ENCODE measurements at regions not wholly inside any gene's neighbourhood (a gene's known extent, or its start where the extent isn't known, plus 50 kb on each side); places are given as distances from the start of the nearest gene placed in this dataset.
"Not testable (repeated sequence)": the region's sequence is repeated elsewhere in the genome, so short reads cannot be mapped to it uniquely, and the experiment has no call there.

DNA sequence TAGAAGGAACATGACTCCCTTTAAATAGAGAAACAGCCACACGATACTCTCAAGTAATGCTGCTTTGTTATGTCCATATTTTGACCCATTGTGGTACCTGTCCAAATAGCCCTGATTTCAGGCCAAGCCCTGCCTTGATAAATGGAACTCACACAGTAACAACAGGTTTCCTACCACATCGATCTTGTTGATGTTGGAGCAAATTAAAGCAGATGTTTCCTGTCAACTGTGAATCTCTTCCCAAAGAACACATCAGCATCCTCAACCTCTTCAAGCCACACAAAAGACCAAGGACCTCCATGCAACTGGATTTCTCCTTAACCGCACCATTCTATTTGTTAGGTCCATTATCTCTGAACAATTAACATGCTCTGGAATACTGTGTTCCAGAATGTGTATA lies 109.5 kb downstream of the FOXD4L6 start:
- DNase-seq (ENCODE audit: low read depth, low spot score): not testable (repeated sequence)

DNA sequence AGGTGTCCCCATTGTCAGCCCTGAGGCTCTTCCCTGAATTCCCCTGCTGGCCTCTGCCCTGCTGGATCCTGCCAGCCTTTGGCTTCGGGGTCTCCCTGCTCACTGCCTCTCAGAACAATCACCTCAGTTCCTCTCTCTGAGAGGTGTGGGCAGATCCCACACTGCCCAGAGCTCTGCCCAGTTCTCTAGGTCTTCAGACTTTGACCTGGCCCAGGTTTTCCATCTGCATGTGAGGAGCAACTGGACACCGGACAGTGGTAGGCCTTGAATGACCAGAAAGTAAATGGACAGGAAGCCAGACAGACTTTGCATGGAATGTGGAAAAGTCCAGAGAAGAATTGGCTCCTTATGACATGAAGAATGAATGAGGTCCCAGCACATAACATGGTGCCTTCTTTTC lies 111.8 kb downstream of the FOXD4L6 start:
- not testable (repeated sequence) for DNase-seq (ENCODE audit: low read depth, low spot score)

DNA sequence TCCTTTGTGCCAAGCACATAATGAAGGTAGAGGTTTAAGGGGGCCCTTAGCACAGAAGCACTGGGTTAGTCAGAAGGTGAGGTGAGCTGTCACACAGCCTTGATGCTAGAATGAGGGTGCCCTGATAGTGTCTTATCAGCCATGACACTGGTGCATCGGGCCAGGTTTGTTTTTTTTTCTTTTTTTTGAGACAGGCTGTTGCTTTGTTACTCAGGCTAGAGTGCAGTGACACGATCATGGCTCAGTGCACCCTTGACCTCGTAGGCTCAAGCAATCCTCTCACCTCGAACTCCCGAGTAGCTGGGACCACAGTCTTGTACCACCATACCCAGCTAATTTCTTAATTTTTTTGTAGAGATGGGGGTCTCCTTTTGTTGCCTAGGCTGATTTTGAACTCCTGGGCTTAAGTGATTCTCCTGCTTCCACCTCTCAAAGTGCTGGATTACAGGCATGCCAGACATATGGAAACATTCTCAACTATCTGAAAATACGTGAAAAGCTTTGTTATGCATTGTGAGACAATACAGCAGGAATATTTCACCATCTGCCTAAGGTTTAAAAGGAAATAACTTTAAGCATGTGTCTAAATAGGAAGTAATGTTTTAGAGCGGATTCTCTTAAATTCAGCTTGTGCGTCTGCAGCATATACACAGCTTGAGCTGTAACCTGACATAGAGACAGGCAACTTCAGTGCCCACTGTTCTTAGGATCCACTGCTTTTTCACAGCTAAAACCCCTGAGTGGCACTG lies 128.4 kb downstream of the FOXD4L6 start:
- not testable (repeated sequence) for DNase-seq (ENCODE audit: low read depth, low spot score)

DNA sequence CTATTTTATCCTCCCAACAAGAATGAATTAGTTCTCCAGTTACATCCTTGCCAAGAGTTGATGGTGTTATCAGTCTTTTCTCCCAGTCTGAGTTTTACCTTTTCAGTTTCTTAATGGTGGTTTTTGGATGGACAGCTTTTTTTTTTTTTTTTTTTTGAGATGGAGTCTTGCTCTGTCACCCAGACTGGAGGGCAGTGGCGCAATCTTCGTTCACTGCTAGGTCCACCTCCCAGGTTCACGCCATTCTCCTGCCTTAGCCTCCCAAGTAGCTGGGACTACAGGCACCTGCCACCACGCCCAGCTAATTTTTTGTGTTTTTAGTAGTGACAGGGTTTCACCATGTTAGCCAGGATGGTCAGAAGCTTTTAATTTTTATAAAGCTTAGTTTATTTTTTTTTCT lies 133.0 kb downstream of the FOXD4L6 start:
- not testable (repeated sequence) for DNase-seq (ENCODE audit: low read depth, low spot score)

DNA sequence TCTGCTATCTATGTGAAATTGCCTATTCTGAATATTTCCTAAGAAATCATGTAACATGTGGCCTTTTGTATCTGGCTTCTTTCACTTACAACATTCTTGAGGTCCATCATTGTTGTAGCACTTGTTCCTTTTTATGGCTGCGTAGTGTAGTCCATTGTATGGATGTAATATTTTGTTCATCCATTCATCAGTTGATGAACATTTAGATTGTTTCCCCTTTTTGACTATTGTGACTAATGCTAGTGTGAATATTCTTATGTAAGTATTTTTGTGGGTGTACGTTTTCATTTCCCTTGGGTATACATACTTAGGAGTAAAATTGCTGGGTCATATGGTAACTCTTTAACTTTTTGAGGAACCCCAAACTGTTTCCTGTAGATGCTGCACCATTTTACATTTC lies 134.6 kb downstream of the FOXD4L6 start:
- not testable (repeated sequence) for DNase-seq (ENCODE audit: low read depth, low spot score)

DNA sequence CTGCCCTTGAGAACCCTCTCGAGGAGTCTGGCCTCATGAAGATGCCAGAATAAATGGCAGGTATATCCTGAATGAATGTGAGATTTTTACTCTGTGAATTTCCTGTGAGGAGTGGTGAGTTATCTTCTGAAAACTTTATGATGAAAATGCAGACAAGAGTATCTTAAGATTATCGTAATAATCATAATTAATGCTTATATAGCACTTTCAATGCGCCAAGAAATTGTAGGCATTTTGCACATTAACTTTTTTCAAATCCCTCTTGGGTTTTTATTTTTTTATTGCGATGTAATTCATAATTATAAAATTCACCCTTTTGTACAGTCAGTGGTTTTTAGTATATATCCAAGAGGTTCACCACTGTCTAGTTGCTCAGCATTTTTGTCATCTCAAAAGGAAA lies 135.1 kb downstream of the FOXD4L6 start:
- not testable (repeated sequence) for DNase-seq (ENCODE audit: low read depth, low spot score)

DNA sequence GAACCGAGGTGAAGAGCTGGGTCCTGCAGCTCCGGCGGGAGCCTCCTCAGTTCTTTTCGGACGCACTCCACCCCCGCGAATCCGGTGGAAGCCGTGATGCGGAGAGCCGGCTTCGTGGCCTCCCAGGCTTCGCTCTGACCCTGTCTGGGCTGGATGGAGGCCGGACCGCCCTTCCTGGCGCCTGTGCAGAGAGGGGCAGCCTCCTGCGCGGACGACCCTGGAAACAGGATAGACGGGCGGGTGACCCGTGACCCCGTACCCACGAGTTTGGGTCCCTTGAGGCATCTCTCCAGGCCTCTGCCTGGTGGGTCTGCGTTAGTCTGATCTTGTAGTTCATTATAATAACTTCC lies 136.0 kb downstream of the FOXD4L6 start:
- DNase-seq (ENCODE audit: low read depth, low spot score): not testable (repeated sequence)

DNA sequence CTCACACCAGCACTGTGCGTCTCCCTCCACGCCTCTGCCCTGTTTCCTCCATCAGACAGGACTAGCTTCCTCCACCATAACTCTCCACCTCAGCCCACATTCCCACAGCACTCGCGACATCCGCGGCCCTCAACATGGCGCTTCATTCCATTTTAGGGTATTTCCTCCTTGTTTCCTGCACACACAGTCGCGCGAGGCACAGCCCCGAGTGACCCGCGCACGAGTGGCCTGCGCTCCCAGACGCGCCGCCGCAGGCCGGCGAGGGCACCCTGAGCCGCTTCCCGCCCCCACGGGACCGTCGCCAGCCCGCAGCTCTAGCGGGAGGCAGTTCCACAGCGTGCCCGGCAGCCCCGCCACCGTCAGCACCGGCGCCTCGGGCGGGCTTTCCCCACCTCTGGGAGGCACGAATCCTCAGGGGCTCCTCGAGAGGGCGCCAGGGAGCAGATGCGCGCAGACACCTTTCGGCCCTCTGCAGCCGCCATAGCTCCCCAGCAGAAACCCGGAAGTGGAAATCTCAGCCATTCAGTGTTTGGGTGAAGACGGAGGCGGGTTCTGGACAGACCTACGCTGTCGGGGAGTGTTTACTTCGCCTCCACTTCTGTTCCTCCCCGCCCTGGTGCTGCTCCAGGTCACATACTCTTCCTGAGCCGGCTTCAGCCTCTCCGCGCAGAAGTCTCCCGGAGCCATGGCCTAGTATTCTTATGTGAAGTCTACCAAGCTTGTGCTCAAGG lies 136.6 kb downstream of the FOXD4L6 start:
- peak; percentile 99 for DNase-seq (ENCODE audit: low read depth, low spot score)

DNA sequence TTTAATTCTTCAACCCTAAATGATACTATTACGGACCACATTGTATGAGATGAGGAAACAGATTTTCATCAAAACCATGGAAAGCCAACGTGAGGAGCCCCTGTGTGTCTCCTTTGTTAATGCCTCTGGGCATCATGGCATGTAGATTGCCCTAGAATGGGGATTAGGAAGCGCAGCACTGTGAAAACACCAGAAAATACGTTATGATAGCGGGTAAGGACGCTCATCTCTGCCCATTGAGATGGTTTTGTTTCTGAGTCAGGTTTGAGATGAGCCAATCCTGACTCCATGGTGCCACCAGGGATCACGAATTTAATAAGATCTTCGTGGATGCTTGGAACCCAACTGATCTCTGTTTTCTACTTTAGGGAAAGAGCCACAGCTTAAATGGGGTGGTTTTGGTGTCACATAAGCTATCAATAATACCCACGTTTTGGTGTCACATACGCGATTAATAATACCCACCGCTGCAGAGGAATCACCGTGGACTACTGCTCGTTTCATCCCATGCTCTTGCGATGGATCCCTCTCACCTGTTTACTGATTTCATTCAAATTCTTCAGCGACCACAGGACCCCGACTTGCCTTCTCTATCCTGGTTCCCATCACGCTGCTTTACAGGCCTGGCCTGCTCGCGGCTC lies 137.3 kb downstream of the FOXD4L6 start:
- not testable (repeated sequence) for DNase-seq (ENCODE audit: low read depth, low spot score)

DNA sequence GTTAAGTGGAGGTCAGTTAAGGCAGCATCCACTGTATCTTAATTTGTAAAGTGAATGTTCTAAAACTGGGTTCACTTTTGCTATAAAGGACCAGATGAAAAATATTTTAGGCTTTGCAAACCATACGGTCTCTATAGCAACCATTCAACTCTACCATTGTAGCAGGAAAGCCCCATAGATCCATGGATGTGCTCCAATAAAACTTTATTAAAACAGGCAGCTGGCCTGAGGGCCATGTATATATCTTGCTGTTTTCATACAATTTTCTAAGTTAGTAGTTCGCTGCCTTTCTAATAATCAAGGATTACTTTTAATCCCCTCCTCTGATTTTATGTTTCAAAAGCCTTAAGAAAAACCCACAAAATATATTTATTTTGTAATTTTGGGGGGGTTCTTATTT lies 142.1 kb downstream of the FOXD4L6 start:
- DNase-seq (ENCODE audit: low read depth, low spot score): not testable (repeated sequence)

DNA sequence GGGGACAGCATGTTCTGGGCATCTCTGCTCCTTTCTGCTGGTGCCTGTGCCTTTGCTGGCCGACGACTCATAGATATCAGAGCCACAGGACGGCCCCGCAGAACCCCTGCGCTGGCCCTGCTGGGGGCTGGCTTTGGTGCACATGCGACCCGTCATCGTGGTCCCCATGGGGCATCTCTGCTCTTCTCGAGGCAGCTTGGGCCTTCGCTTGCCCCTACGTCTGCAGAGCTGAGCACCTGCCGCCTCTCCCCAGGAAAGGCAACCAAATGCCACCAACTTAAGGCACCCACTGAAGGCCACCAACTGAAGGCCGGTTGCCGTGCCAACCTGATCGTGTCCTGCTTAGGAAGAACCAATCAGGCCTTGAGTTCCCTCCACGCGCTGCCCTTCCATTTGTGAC lies 153.1 kb downstream of the FOXD4L6 start:
- not testable (repeated sequence) for DNase-seq (ENCODE audit: low read depth, low spot score)

DNA sequence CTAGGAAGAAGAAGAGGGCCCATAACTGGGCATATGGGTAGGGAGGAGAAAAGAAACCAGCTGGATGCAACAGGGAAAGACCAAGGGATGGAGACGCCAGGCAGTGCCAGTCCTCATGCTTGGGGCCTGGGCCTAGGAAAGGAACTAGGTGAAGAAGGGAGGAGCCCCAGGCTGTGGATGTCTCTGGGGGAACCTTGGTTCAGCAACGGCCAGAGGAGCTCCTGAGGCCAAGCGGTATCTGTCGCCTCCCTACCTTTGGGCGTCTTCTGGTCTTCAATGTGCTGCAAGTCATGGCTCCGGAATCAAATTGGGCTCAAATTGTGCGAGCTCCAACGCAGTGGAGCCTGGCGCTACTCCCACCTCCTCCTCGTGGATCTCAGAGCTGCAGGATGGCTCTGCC lies 153.6 kb downstream of the FOXD4L6 start:
- DNase-seq (ENCODE audit: low read depth, low spot score): not testable (repeated sequence)

DNA sequence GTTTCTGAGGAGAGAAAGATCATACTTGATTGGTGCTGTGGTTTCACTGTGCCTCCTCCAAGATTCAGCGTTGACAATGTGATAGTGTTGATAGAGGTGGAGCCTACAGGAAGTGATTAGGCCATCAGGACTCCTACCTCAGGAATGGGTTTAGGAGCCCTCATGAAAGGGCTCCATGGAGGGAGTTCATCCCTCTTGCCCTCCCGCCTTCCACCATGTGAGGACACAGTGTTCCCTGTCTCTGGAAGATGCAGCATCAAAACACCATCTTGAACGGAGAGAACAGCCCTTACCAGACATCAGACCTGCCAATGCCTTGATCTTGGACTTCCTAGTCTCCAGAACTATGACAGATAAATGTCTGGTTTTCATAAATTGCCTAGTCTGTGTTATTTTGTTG lies 156.7 kb downstream of the FOXD4L6 start:
- DNase-seq (ENCODE audit: low read depth, low spot score): not testable (repeated sequence)

DNA sequence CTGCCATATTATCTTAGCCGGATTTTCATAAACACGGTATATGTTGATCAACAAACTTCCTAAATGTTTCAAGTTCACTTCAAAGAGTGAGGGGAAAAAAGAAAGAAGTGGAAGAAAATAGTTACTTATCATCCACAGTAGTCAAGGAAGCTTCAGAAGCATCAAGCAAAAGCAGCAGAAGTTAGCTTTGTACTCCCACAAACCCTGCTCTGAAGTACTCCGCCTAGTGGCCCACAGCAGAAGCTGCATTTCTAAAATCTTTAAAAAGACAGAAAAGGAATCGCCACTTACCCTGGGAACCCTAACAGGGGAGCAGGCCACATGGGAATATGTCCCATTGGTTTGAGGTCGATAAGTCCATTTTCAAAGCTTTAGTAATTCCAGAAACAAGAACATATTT lies 158.1 kb downstream of the FOXD4L6 start:
- not testable (repeated sequence) for DNase-seq (ENCODE audit: low read depth, low spot score)

DNA sequence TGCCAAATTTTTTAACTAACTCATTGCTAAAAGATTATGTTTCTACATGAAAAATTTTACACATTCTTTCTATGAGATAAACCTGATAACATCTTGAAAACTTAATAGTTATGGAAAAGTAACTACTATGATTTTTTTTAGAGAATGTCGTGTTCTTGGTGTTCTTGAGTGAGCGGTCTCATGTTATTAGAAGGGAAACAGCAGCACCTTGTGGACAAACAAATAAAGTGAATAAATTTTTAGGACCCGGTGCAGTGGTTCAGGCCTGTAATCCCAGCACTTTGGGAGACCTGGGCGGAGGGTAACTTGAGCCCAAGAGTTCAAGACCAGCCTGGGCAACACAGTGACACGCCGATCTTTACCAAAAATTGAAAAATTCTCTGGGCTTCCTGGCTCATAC lies 166.0 kb downstream of the FOXD4L6 start:
- DNase-seq (ENCODE audit: low read depth, low spot score): not testable (repeated sequence)

DNA sequence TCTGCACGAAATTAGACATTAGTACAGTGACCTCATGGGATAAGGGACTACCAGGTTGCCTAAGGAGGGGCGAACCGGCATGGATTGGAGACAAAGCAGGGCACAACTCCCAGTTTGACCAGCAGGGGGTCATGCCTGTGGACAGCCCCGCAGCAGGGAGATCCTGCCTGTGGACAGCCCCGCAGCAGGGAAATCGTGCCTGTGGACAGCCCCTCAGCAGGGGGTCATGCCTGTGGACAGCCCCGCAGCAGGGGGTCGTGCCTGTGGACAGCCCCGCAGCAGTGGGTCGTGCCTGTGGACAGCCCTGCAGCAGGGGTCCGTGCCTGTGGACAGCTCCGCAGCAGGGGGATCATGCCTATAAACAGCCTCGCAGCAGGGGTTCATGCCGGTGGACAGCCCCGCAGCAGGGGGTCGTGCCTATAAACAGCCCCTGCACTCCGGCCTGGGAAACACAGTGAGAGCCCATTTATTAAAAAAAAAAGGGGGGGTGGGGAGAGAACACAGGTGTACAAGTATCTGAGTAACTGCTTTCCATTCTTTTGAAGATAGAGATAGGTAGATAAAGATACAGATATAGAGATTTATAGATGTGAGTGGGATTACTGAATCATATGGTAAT lies 176.5 kb downstream of the FOXD4L6 start:
- DNase-seq (ENCODE audit: low read depth, low spot score): peak; percentile 36

DNA sequence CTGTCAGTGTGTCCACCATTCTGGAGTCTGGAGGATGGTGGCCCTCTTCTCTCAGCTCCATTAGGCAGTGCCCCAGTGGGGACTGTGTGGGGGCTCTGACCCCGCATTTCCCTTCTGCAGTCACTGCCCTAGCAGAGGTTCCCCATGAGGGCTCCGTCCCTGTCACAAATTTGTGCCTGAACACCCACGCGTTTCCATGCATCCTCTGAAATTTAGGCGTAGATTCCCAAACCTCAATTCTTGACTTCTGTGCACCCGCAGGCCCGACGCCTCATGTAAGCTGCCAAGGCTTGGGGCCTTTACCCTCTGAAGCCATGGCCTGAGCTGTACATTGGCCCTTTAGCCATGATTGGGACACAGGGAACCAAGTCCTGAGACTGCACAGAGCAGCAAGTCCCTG lies 182.3 kb downstream of the FOXD4L6 start:
- not testable (repeated sequence) for DNase-seq (ENCODE audit: low read depth, low spot score)

DNA sequence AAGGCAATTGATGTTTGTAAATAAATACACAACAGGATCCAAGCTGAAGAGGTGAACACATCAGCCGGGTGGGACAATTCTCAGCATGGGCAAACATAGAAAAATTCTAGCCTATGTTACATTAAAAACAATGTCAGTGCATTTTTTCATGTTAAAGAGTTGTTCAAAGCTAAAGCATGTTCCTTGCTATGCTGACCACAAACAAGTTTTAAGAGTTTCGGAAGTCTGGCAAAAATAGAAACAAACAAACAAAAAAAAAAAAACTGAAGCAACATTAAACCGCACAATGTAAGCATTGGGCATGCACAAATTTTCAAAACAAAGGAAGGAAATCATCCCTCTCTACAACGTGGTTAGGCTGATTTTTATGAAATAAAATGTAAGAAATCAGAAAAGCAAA lies 185.8 kb downstream of the FOXD4L6 start:
- not testable (repeated sequence) for DNase-seq (ENCODE audit: low read depth, low spot score)

DNA sequence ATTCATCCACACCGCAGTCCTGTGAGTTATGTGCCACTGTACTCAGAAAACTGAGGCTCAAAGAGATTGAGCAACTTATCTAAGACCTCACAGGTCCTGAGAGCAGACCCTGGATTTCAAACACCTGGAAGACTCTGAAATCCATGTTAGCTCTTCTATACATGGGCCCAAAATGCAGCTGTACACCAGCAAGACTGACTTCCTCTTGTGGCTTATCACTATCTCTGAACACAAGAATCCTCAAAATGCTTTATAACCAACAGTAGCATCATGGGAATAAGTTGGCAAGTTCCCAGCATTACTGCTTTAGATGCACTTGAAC lies 188.6 kb downstream of the FOXD4L6 start:
- not testable (repeated sequence) for DNase-seq (ENCODE audit: low read depth, low spot score)

DNA sequence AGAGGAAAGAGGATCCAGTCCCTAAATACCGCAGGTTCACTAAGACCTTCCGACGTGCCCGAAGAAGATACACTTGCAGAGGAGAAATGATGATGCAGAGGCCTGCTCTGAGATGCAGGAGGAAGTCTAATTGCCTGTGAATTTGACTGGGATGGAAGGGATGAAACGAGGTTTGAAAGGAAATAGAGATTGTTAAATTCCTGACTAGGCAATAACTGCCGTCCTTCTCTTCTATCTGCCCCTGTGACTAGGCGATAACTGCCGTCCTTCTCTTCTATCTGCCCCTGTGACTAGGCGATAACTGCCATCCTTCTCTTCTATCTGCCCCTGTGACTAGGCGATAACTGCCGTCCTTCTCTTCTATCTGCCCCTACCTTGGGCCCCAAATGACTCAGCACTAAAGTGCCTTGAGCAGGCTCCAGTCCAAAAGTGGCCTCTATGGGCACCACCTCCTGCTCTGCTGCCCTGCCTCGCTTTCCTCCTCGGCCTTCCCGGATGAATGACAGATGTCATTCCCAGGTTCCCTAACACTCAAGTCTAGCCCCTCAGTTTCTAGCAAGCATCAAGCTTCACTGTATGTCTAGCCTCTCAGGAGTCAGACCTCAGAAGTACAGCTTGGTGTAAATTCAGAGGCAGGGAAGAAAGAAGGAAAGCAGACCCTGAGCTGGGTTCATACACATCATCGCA lies 189.1 kb downstream of the FOXD4L6 start:
- not testable (repeated sequence) for DNase-seq (ENCODE audit: low read depth, low spot score)

DNA sequence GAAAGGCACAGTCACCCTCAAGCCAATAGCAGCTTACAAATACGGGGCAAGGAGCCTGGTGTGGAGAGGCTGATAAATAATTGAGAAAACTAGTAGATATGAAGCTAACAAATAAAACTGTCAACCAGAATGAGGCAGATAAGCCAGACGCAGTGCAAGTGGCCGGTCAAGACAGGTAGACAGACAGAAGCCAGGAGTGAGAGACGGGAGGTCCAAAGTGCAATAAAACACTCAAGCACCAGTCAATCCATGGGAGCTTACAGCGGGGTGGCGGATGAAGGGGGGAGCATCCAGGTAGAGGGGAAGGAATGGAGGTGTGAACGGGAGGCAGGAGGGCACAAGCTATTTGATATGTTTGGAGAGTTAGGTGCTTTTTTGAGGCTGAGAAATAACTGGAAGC lies 193.1 kb downstream of the FOXD4L6 start:
- DNase-seq (ENCODE audit: low read depth, low spot score): no peak

DNA sequence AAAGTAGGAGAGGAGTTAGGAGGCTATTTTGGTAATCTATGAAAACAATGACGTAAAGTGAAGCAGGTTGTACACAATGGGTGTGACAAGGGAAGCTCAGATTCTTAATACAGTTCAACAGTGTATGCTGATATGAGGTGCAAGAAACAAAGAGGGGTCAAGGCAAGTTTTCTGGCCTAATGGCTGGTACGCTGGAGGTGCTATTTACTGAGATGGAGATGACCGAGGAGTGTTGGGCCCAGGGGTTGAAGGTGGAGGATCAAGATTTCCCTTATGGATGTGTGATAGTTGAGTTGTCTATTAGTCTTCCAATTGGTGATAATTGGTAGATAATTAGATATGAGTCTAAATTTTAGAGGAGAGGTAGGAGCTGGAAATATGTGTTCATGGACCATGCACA lies 194.0 kb downstream of the FOXD4L6 start:
- not testable (repeated sequence) for DNase-seq (ENCODE audit: low read depth, low spot score)
